ENCODE measurements at regions not wholly inside any gene's neighbourhood (a gene's known extent, or its start where the extent isn't known, plus 50 kb on each side); places are given as distances from the start of the nearest gene placed in this dataset.

DNA sequence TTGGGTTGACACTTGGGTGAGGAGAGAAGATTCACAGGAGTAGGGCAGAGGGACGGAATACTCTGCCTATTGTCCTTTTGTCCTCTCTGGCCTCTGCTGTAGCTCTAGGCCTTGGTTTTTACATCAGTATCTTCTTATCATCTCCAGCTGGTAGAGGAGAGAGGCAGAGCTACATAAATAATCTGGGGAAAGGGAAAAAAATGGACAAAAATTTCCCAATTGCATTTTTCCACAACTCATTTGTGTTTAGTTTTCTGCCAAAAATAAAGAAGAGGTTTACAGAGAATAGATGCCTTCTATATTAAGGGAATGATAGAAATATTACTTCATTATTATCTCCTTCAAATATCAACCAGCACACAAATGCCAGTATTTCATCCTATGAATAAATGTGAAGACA, 216.4 kb upstream of the P2RY1 start:
- DNase-seq, result no peak
- H3K14ac ChIP-seq (ENCODE audit: low read length in 2 of 2), result no peak overlapping the region
- H2BK15ac ChIP-seq (ENCODE audit: low read depth, poor library complexity, severe bottlenecking), result no peak overlapping the region
- H3K36me3 ChIP-seq (ENCODE audit: control insufficient read depth in 1 of 2, insufficient read depth in 2 of 2, low read depth in 1 of 2, low read length in 2 of 2), result no peaks in the 10 kb centered on the region
- H3K9me3 ChIP-seq (ENCODE audit: control insufficient read depth, low read length), result no peaks in the 10 kb centered on the region
- no peaks in the 10 kb centered on the region for H3K79me1 ChIP-seq (replicated peaks; ENCODE audit: low read length, poor library complexity, severe bottlenecking)
- H2BK5ac ChIP-seq (ENCODE audit: low read depth, low read length, poor library complexity, severe bottlenecking), result no peak overlapping the region
- no peak overlapping the region for H3K4ac ChIP-seq (ENCODE audit: low read depth in 1 of 2, low read length in 2 of 2)
- H3K9ac ChIP-seq (ENCODE audit: low read length), result no peak overlapping the region
- H4K91ac ChIP-seq (ENCODE audit: low read length), result no peak overlapping the region
- no CpG with 5 or more reads among the region's 1 CpG for WGBS
- no peaks in the 10 kb centered on the region for H3K27me3 ChIP-seq (ENCODE audit: control insufficient read depth in 1 of 2, insufficient read depth in 1 of 2, low read length in 2 of 2)
- no peak overlapping the region for H2AK5ac ChIP-seq (ENCODE audit: low read length, severe bottlenecking)
- no peak overlapping the region for H3K4me2 ChIP-seq (ENCODE audit: low read length, poor library complexity, severe bottlenecking)
- no peak overlapping the region for H4K8ac ChIP-seq (ENCODE audit: low read length)
- no peak overlapping the region for H3K4me3 ChIP-seq (ENCODE audit: insufficient read depth in 1 of 2, low read depth in 1 of 2, low read length in 2 of 2)
- H3K18ac ChIP-seq (ENCODE audit: low read depth in 1 of 2, low read length in 2 of 2), result no peak overlapping the region
- H3K23ac ChIP-seq (ENCODE audit: low read length in 2 of 2), result no peak overlapping the region
- no peak overlapping the region for H2BK12ac ChIP-seq (ENCODE audit: low read length in 2 of 2)
- H3K27ac ChIP-seq (ENCODE audit: low read length, poor library complexity, severe bottlenecking), result no peak overlapping the region
- H2BK120ac ChIP-seq (ENCODE audit: low read depth, low read length), result no peak overlapping the region
- H2AFZ ChIP-seq (ENCODE audit: low read depth, low read length), result no peak overlapping the region
- H3K4me1 ChIP-seq (ENCODE audit: control insufficient read depth, insufficient read depth, low read depth, low read length), result no peaks in the 10 kb centered on the region

DNA sequence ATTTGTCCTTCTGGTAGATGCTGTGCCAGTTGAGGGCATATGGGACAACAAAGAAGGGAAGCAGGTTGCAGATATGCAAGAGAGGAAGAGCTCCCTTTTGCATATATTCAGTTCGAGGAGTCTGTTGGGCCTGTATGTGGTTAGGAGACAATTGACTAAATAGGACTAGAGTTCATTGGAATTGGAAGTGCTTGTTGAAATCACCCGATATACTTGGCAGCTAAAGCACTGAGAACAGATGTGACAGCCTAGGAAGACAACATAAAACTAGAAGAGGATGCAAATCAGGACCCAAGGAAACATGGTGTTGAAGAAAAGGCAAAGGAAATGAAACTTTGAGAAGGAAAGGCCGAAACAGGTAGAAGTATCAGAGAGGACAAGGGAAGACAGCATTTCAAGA, 215.2 kb upstream of the P2RY1 start:
- H3K36me3 ChIP-seq (ENCODE audit: control insufficient read depth in 1 of 2, insufficient read depth in 2 of 2, low read depth in 1 of 2, low read length in 2 of 2), result no peaks in the 10 kb centered on the region
- no peak overlapping the region for H3K14ac ChIP-seq (ENCODE audit: low read length in 2 of 2)
- H3K4me3 ChIP-seq (ENCODE audit: insufficient read depth in 1 of 2, low read depth in 1 of 2, low read length in 2 of 2), result no peak overlapping the region
- no peak for DNase-seq
- H2AFZ ChIP-seq (ENCODE audit: low read depth, low read length), result no peak overlapping the region
- H2AK5ac ChIP-seq (ENCODE audit: low read length, severe bottlenecking), result no peak overlapping the region
- no peak overlapping the region for H3K18ac ChIP-seq (ENCODE audit: low read depth in 1 of 2, low read length in 2 of 2)
- no peak overlapping the region for H2BK120ac ChIP-seq (ENCODE audit: low read depth, low read length)
- H3K79me1 ChIP-seq (replicated peaks; ENCODE audit: low read length, poor library complexity, severe bottlenecking), result no peaks in the 10 kb centered on the region
- no peak overlapping the region for H4K91ac ChIP-seq (ENCODE audit: low read length)
- H2BK5ac ChIP-seq (ENCODE audit: low read depth, low read length, poor library complexity, severe bottlenecking), result no peak overlapping the region
- no peak overlapping the region for H3K9ac ChIP-seq (ENCODE audit: low read length)
- no peak overlapping the region for H2BK12ac ChIP-seq (ENCODE audit: low read length in 2 of 2)
- 94% methylated on average over 3 of the region's 3 CpGs for WGBS
- no peak overlapping the region for H3K4me2 ChIP-seq (ENCODE audit: low read length, poor library complexity, severe bottlenecking)
- H3K23ac ChIP-seq (ENCODE audit: low read length in 2 of 2), result no peak overlapping the region
- H3K4ac ChIP-seq (ENCODE audit: low read depth in 1 of 2, low read length in 2 of 2), result no peak overlapping the region
- no peak overlapping the region for H3K27ac ChIP-seq (ENCODE audit: low read length, poor library complexity, severe bottlenecking)
- H3K9me3 ChIP-seq (ENCODE audit: control insufficient read depth, low read length), result no peaks in the 10 kb centered on the region
- no peaks in the 10 kb centered on the region for H3K4me1 ChIP-seq (ENCODE audit: control insufficient read depth, insufficient read depth, low read depth, low read length)
- no peaks in the 10 kb centered on the region for H3K27me3 ChIP-seq (ENCODE audit: control insufficient read depth in 1 of 2, insufficient read depth in 1 of 2, low read length in 2 of 2)
- no peak overlapping the region for H2BK15ac ChIP-seq (ENCODE audit: low read depth, poor library complexity, severe bottlenecking)
- H4K8ac ChIP-seq (ENCODE audit: low read length), result no peak overlapping the region

DNA sequence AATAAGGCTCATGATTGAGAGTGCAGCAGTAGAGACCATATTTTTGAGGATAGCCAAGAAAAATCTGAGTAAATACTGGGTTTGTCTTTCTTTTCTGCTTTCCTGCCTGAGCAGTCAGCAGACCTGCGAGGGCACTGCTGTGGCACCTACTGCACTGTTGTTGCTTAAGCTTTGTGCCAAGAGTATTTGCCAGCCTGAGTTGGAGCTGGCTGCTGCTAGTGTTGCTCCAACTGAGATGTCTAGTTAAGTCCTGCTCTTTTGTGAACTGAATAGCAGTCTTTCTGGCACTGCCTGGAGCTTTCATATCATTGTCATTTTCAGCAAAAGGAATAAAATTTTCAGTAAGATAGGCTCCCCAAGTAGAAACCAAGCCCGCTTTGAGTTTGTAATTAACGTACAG, 214.5 kb upstream of the P2RY1 start:
- Histone ChIP-seq H4K8ac (ENCODE audit: low read length) (no peak overlapping the region), H3K79me1 (replicated peaks; ENCODE audit: low read length, poor library complexity, severe bottlenecking) (no peaks in the 10 kb centered on the region), H3K23ac (ENCODE audit: low read length in 2 of 2) (no peak overlapping the region), H2AFZ (ENCODE audit: low read depth, low read length) (no peak overlapping the region), H2BK120ac (ENCODE audit: low read depth, low read length) (no peak overlapping the region), H3K14ac (ENCODE audit: low read length in 2 of 2) (no peak overlapping the region), H4K91ac (ENCODE audit: low read length) (no peak overlapping the region), H3K9me3 (ENCODE audit: control insufficient read depth, low read length) (no peaks in the 10 kb centered on the region), H2BK5ac (ENCODE audit: low read depth, low read length, poor library complexity, severe bottlenecking) (no peak overlapping the region), H3K4ac (ENCODE audit: low read depth in 1 of 2, low read length in 2 of 2) (no peak overlapping the region), H3K4me2 (ENCODE audit: low read length, poor library complexity, severe bottlenecking) (no peak overlapping the region), H3K27ac (ENCODE audit: low read length, poor library complexity, severe bottlenecking) (no peak overlapping the region), H3K4me1 (ENCODE audit: control insufficient read depth, insufficient read depth, low read depth, low read length) (no peaks in the 10 kb centered on the region), H3K36me3 (ENCODE audit: control insufficient read depth in 1 of 2, insufficient read depth in 2 of 2, low read depth in 1 of 2, low read length in 2 of 2) (no peaks in the 10 kb centered on the region), H3K27me3 (ENCODE audit: control insufficient read depth in 1 of 2, insufficient read depth in 1 of 2, low read length in 2 of 2) (no peaks in the 10 kb centered on the region), H2BK15ac (ENCODE audit: low read depth, poor library complexity, severe bottlenecking) (no peak overlapping the region), H3K9ac (ENCODE audit: low read length) (no peak overlapping the region), H3K18ac (ENCODE audit: low read depth in 1 of 2, low read length in 2 of 2) (no peak overlapping the region), H3K4me3 (ENCODE audit: insufficient read depth in 1 of 2, low read depth in 1 of 2, low read length in 2 of 2) (no peak overlapping the region), H2AK5ac (ENCODE audit: low read length, severe bottlenecking) (no peak overlapping the region), H2BK12ac (ENCODE audit: low read length in 2 of 2) (no peak overlapping the region)
- WGBS, result 92% methylated on average over 1 of the region's 3 CpGs
- DNase-seq, result no peak

DNA sequence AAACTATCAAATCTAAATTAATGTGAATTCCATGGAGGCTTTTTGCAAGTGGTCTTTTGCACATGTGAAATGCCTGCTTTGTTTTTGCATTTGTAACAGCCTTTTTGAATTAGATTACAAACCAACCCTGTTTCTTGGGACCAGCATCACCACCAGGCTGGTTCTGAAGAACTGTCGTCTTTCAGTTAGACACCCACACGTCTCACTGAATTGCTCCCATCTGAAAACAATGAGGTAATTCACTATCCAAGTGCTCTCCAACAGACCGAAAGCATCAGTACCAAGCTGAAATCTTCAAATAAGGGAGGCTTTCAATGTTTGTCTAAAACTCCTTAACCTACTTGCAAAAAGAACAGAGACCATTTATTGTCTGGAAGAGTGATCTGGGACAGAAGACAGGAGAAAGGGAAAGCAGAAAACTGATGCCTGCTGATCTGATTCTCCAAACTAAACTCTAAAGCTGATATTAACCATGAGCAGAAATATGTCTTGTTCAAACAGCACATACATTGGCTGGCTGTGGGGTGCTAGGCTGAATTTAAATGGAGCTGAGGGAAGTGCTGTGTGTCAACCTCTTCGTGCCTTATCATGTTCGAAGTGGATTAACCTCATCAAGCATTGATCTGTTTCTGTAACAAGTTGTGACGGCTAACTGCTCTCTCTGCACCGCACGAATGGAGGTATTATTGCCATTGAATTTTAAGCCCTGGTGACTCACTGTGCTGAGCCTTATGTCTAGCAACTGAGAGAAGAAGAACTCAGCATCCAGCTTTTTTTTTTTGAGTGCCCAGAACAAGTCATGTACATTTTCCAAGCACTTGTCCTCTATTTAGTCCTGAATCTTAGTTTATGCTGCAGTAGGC, 213.7 kb upstream of the P2RY1 start:
- Histone ChIP-seq H3K18ac (ENCODE audit: low read depth in 1 of 2, low read length in 2 of 2) (no peak overlapping the region), H3K23ac (ENCODE audit: low read length in 2 of 2) (no peak overlapping the region), H3K9ac (ENCODE audit: low read length) (no peak overlapping the region), H2AFZ (ENCODE audit: low read depth, low read length) (no peak overlapping the region), H3K14ac (ENCODE audit: low read length in 2 of 2) (no peak overlapping the region), H2AK5ac (ENCODE audit: low read length, severe bottlenecking) (no peak overlapping the region), H2BK12ac (ENCODE audit: low read length in 2 of 2) (no peak overlapping the region), H2BK120ac (ENCODE audit: low read depth, low read length) (no peak overlapping the region), H3K4me1 (ENCODE audit: control insufficient read depth, insufficient read depth, low read depth, low read length) (no peaks in the 10 kb centered on the region), H3K4me2 (ENCODE audit: low read length, poor library complexity, severe bottlenecking) (no peak overlapping the region), H4K8ac (ENCODE audit: low read length) (no peak overlapping the region), H3K27me3 (ENCODE audit: control insufficient read depth in 1 of 2, insufficient read depth in 1 of 2, low read length in 2 of 2) (no peaks in the 10 kb centered on the region), H2BK5ac (ENCODE audit: low read depth, low read length, poor library complexity, severe bottlenecking) (no peak overlapping the region), H3K79me1 (replicated peaks; ENCODE audit: low read length, poor library complexity, severe bottlenecking) (no peaks in the 10 kb centered on the region), H3K9me3 (ENCODE audit: control insufficient read depth, low read length) (no peaks in the 10 kb centered on the region), H3K27ac (ENCODE audit: low read length, poor library complexity, severe bottlenecking) (no peak overlapping the region), H3K36me3 (ENCODE audit: control insufficient read depth in 1 of 2, insufficient read depth in 2 of 2, low read depth in 1 of 2, low read length in 2 of 2) (no peaks in the 10 kb centered on the region), H2BK15ac (ENCODE audit: low read depth, poor library complexity, severe bottlenecking) (no peak overlapping the region), H4K91ac (ENCODE audit: low read length) (no peak overlapping the region), H3K4ac (ENCODE audit: low read depth in 1 of 2, low read length in 2 of 2) (no peak overlapping the region), H3K4me3 (ENCODE audit: insufficient read depth in 1 of 2, low read depth in 1 of 2, low read length in 2 of 2) (no peak overlapping the region)
- WGBS, result 55% methylated on average over 7 of the region's 8 CpGs
- DNase-seq, result peak; percentile 18
